GM23248 (cell line): ENCODE measurements at regions not wholly inside any gene's neighbourhood (a gene's known extent, or its start where the extent isn't known, plus 50 kb on each side); places are given as distances from the start of the nearest gene placed in this dataset.

Source experiments
- EZH2 ChIP-seq: fragments of 200-600 bp; sonication (generic); IDR thresholded peaks from 2 replicates; pipeline ENCODE4 v1.6.1; 2018; ENCODE audit warnings: antibody characterized with exemption, mild to moderate bottlenecking; ENCODE audit not compliant: insufficient read depth, poor library complexity, severe bottlenecking
- EZH2phosphoT487 ChIP-seq: fragments of 200-600 bp; sonication (generic); IDR thresholded peaks from 2 replicates; pipeline ENCODE4 v1.6.1; 2018; ENCODE audit warnings: antibody characterized with exemption, moderate library complexity, mild to moderate bottlenecking, low read depth; ENCODE audit not compliant: insufficient read depth

DNA sequence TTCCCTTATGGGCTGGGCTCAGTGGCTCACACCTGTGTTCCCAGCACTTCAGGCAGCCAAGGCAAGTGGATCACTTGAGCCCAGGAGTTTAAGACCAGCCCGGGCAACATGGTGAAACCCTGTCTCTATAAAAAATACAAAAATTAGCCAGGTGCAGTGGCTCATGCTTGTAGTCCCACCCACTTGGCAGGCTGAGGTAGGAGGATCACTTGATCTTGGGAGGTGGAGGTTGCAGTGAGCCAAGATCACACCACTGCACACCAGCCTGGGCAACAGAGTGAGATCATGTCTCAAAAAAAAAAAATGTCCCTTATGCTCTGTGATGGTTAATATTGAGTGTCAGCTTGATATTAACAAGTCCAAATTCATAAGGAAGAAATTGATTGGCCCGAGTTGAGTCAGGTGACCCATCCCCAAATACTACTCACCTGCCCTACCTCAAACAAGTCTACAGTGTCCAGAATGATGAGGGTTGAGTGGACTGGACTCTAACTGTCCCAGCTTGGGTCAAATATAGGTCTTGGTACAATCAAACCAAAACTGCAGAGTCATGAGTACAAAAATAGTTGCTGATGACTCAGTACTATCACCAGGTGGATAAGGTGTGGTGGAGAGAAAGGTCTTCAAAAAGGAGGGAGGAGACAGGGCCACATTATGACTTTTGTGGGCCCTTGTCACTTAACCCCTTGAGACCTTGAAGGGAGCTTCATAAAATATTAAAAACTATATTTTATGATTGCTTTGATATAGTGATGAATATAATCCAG, 161.0 kb downstream of the ZNF326 start:
- no peak for TF ChIP-seq EZH2
- no peak for TF ChIP-seq EZH2phosphoT487
